Esophagus (tissue), 2 donors: ENCODE measurements at regions not wholly inside any gene's neighbourhood (a gene's known extent, or its start where the extent isn't known, plus 50 kb on each side); places are given as distances from the start of the nearest gene placed in this dataset.

Experiments
- H3K27ac ChIP-seq, 2 donors: one replicate each; pipeline ENCODE4 v1.5.1; 2013; ENCODE audit warnings: low read depth in 2 of 2, mild to moderate bottlenecking in 2 of 2, inconsistent platforms in 1 of 2, low read length in 1 of 2, moderate library complexity in 1 of 2
- H3K27me3 ChIP-seq, 2 donors: one replicate each; pipeline ENCODE4 v1.6.1; 2013; ENCODE audit warnings: low read length in 2 of 2, control low read depth in 1 of 2, mild to moderate bottlenecking in 1 of 2; ENCODE audit not compliant: insufficient read depth in 2 of 2, control insufficient read depth in 1 of 2
- H3K36me3 ChIP-seq, 2 donors: one replicate each; pipeline ENCODE4 v1.6.1; 2013; ENCODE audit warnings: low read length in 1 of 2; ENCODE audit not compliant: control insufficient read depth in 2 of 2, insufficient read depth in 2 of 2
- H3K4me1 ChIP-seq, 2 donors: one replicate each; pipeline ENCODE4 v1.6.1; 2013; ENCODE audit warnings: low read length in 1 of 2; ENCODE audit not compliant: control insufficient read depth in 2 of 2, insufficient read depth in 2 of 2
- H3K4me3 ChIP-seq, 2 donors: one replicate each; pipeline ENCODE4 v1.5.1; 2013; ENCODE audit warnings: low read length in 2 of 2, mild to moderate bottlenecking in 2 of 2, low read depth in 1 of 2, moderate library complexity in 1 of 2
- H3K9me3 ChIP-seq, 2 donors: one replicate each; pipeline ENCODE4 v1.6.1; 2013; ENCODE audit warnings: mild to moderate bottlenecking in 2 of 2, low read depth in 1 of 2, low read length in 1 of 2, moderate library complexity in 1 of 2; ENCODE audit not compliant: control insufficient read depth in 2 of 2, insufficient read depth in 1 of 2
- WGBS, 2 donors: extraction: QIAGEN DNeasy Blood & Tissue Kit; methylation state at CpG; one replicate each; pipeline ENCODE4 v1.1.7; 2013; 5-methylcytosine and 5-hydroxymethylcytosine counted together
- donor health status: healthy with polysubstance abuse.
- donor health status: Bipolar disorder and iron deficiency.

DNA sequence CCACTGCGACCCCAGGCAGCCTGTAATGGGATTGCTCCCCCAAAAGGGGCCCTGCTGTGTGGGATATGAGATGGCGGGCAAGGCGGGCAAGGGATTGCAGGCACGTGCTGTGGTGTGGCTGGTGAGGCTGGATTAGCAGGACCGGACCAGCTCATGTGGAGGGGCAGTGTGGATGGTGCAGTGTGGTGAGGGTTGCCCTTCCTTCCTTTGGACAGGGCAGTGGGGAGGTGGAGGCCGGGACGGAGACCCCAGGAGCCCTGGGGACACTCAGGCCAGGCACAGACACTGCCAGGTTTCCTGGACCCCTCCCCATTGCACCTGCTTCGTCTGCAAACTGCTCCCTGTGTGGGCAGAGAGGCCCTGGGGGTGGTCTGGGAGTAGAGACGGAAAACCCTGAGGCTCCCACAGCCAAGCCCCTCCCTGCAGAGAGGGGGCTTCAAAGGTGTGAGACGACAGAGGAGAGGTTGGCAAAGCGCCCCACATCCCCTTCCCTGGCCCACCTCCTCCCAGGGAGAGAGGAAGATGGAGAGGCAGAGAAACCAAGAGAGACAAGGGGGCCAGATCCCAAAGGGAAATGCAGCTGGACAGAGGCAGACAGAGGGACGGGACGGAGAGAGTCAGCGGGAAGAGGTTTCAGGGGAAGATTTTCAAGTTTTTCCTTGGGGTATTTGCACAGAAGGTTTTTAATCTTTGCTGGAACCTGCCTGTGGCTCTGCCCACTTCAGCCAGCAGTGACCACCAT is 89.2 kb downstream of the MICALL2 start:
- Histone ChIP-seq H3K27me3 (peaks cover 0 to 21% of the 10 kb centered on the region in 2 donors), H3K9me3 (peaks cover 5 to 13% of the 10 kb centered on the region in 2 donors), H3K4me3 (no peak overlapping the region), H3K27ac (no peak overlapping the region), H3K4me1 (peaks cover 0 to 5% of the 10 kb centered on the region in 2 donors), H3K36me3 (no peaks in the 10 kb centered on the region)
- 17 to 24% methylated on average over 12 to 14 of the region's 14 CpGs for WGBS, 2 donors

- peaks cover 0 to 22% of the 10 kb centered on the region in 2 donors for H3K27me3 ChIP-seq
- no peak overlapping the region for H3K27ac ChIP-seq
- 80% methylated on average over 9 of the region's 9 CpGs for WGBS, 2 donors
- peaks cover 5 to 8% of the 10 kb centered on the region in 2 donors for H3K9me3 ChIP-seq
- H3K36me3 ChIP-seq, result no peaks in the 10 kb centered on the region
- H3K4me1 ChIP-seq, result peaks cover 0 to 5% of the 10 kb centered on the region in 2 donors
- no peak overlapping the region for H3K4me3 ChIP-seq
Observed at GRCh38 chr7:1370738-1371137, 88.5 kb downstream of the MICALL2 start.

DNA sequence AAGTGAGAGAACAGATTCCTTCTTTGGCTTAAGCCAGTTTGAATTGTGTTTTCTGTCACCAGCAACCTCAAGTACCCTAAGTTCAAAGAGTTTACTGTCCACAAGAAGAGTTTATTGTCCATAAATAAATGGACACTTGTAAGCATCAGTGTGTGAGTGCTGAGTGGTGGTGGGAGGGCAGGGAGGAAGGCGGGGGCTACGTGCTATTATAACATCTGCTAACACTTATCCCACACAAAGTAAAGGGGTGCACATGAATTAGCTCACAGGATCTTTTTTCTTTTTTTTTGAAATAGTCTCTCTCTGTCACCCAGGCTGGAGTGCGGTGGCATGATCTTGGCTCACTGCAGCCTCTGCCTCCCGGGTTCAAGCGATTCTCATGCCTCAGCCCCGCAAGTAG is 87.2 kb downstream of the MICALL2 start:
- Histone ChIP-seq H3K4me3 (no peak overlapping the region), H3K36me3 (no peaks in the 10 kb centered on the region), H3K27ac (no peak overlapping the region), H3K9me3 (peaks cover 0 to 3% of the 10 kb centered on the region in 2 donors), H3K27me3 (peaks cover 0 to 22% of the 10 kb centered on the region in 2 donors), H3K4me1 (peaks cover 0 to 5% of the 10 kb centered on the region in 2 donors)
- WGBS, 2 donors, result 72 to 76% methylated on average over 6 of the region's 6 CpGs

- WGBS, 2 donors, result 67% methylated on average over 23 of the region's 23 CpGs
- Histone ChIP-seq H3K27me3 (peaks cover 0 to 22% of the 10 kb centered on the region in 2 donors), H3K4me3 (no peak overlapping the region), H3K4me1 (peaks cover 0 to 5% of the 10 kb centered on the region in 2 donors), H3K36me3 (no peaks in the 10 kb centered on the region), H3K27ac (no peak overlapping the region), H3K9me3 (peaks cover 0 to 3% of the 10 kb centered on the region in 2 donors)
Observed at GRCh38 chr7:1372671-1373379, 86.4 kb downstream of the MICALL2 start.

DNA sequence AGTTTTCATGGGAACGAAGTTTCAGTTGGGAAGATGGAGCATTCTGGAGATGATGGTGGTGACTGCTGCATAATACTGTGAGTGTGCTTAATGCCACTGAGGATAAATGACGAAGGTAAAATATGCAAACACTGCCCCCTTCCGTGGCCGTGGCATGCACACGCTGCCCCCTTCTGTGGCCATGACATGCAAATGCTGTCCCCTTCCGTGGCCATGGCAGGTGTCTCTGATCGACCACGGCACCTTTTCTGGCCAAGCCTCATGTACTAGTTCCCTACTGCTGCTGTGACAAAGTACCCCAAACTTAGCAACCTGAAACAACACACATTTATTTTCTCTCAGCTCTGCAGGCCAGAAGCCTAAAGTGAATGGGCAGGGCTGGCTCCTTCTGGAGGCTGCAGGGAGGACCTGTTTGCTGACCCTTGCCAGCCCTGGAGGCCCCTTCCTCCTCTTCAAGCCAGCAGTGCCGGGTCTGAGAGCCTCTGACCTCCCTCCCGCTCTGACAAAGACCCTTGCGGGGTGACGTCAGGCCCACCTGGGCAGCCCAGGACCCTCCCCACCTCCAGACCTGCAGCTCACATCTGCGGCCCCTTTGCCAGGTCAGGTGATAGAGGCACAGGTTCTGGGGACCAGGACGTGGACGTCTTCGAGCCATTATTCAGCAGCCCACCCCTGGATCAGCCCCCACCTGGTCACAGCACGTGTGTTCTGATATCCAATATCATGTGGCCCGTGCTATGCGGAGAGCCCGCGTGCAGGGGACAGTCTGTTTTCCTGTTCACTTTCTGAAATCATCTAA is 82.0 kb downstream of the MICALL2 start:
- Histone ChIP-seq H3K27me3 (peaks cover 0 to 3% of the 10 kb centered on the region in 2 donors), H3K4me3 (no peak overlapping the region), H3K9me3 (no peaks in the 10 kb centered on the region), H3K36me3 (no peaks in the 10 kb centered on the region), H3K4me1 (no peaks in the 10 kb centered on the region), H3K27ac (no peak overlapping the region)
- 66 to 68% methylated on average over 21 of the region's 21 CpGs for WGBS, 2 donors

- Histone ChIP-seq H3K27me3 (peaks cover 0 to 3% of the 10 kb centered on the region in 2 donors), H3K36me3 (no peaks in the 10 kb centered on the region), H3K4me1 (no peaks in the 10 kb centered on the region), H3K9me3 (peaks cover 0 to 4% of the 10 kb centered on the region in 2 donors), H3K27ac (no peak overlapping the region), H3K4me3 (no peak overlapping the region)
- WGBS, 2 donors, result 92 to 93% methylated on average over 3 of the region's 3 CpGs
Observed at GRCh38 chr7:1378610-1379601, 80.4 kb downstream of the MICALL2 start.

- H3K9me3 ChIP-seq, result peaks cover 0 to 4% of the 10 kb centered on the region in 2 donors
- H3K27me3 ChIP-seq, result peaks cover 0 to 2% of the 10 kb centered on the region in 2 donors
- H3K27ac ChIP-seq, result no peak overlapping the region
- no peaks in the 10 kb centered on the region for H3K36me3 ChIP-seq
- no peak overlapping the region for H3K4me3 ChIP-seq
- WGBS, 2 donors, result 77 to 78% methylated on average over 15 of the region's 15 CpGs
- no peaks in the 10 kb centered on the region for H3K4me1 ChIP-seq
Observed at GRCh38 chr7:1380231-1380815, 78.9 kb downstream of the MICALL2 start.

DNA sequence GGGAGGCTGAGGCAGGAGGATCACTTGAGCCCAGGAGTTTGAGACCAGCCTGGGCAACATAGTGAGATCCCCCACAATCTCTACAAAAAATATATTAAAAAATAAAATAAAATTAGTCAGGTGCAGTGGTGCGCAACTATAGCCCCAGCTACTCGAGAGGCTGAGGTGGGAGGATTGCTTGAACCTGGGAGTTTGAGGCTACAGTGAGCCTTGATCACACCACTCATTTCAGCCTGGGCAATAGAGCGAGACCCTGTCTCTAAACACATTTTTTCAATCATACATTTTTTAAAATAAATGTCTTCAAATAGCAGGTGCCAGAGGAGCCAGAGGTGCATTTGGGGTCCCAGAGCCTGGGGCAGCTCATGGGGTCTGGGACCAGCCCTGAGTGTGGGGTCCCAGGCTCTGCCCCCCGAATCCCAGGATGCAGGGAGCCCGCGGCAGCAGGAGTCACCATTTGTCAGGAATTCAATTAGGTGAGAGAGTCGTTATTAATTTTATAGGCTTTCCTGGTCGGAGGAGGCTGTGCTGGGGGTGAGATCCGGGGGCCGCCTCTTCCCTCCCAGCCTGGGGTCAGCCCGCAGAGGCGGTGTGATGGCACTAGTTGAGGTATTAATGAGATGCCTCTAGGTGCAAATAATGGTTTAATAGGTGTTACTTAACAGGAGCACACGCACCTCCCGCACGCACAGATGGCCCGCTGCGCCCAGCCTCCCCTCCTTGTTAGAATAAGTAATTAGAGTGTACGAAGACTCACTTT is 78.3 kb downstream of the MICALL2 start:
- H3K4me3 ChIP-seq, result no peak overlapping the region
- no peaks in the 10 kb centered on the region for H3K36me3 ChIP-seq
- 61 to 62% methylated on average over 18 of the region's 18 CpGs for WGBS, 2 donors
- H3K27me3 ChIP-seq, result no peaks in the 10 kb centered on the region
- peaks cover 0 to 4% of the 10 kb centered on the region in 2 donors for H3K9me3 ChIP-seq
- no peak overlapping the region for H3K27ac ChIP-seq
- H3K4me1 ChIP-seq, result no peaks in the 10 kb centered on the region
